Panc1 (cell line): ENCODE measurements at regions not wholly inside any gene's neighbourhood (a gene's known extent, or its start where the extent isn't known, plus 50 kb on each side); places are given as distances from the start of the nearest gene placed in this dataset.

Experiments used
- ATAC-seq: fragments of 200-7000 bp; cut with Tn5 transposase; 2 replicates; pipeline ENCODE4 v1.9.1; 2020; ENCODE audit warnings: mild to moderate bottlenecking, moderate library complexity
- BruUV-seq: library from RNA; stranded (reverse); fragments of 400-500 nt; replicated peaks from 2 replicates; lab custom pipeline; 2021; lab: Mats Ljungman, UMichigan
- CTCF ChIA-PET: fragments of 300-600 bp; sonication (Branson Sonifier 250); formaldehyde crosslinking; loops from one replicate; lab custom pipeline; 2022; ENCODE audit warnings: antibody characterized with exemption; lab: Charles Lee
- POLR2A ChIA-PET: fragments of 300-600 bp; sonication (Branson Sonifier 250); formaldehyde crosslinking; loops from one replicate; lab custom pipeline; 2022; ENCODE audit warnings: antibody characterized with exemption; lab: Charles Lee
- DNase-seq: peaks from one replicate; pipeline ENCODE4 v3.0.0-alpha.2; 2010; ENCODE audit warnings: low read depth, low spot score
- H3K27ac ChIP-seq: 2 replicates; pipeline ENCODE4 v1.5.1; 2011; ENCODE audit warnings: mild to moderate bottlenecking, low read length, inconsistent platforms
- H3K27me3 ChIP-seq: fragments of 200-500 bp; sonication (Bioruptor generic); 2 replicates; pipeline ENCODE4 v1.6.0; 2014; ENCODE audit warnings: low read length, inconsistent platforms; ENCODE audit not compliant: control insufficient read depth, insufficient read depth
- H3K36me3 ChIP-seq: fragments of 200-500 bp; sonication (Bioruptor generic); 2 replicates; pipeline ENCODE4 v1.5.1; 2014; ENCODE audit warnings: inconsistent platforms, mild to moderate bottlenecking, low read length, moderate library complexity; ENCODE audit not compliant: control insufficient read depth, insufficient read depth
- H3K4me1 ChIP-seq: 2 replicates; pipeline ENCODE4 v1.5.1; 2011; ENCODE audit warnings: inconsistent platforms, mild to moderate bottlenecking, low read length, moderate library complexity; ENCODE audit not compliant: control insufficient read depth, insufficient read depth
- H3K4me3 ChIP-seq, 2 experiments: 2 replicates each; pipeline ENCODE4 v1.5.1; 2011 to 2012; ENCODE audit warnings: low read depth in 2 of 2, low read length in 2 of 2, mild to moderate bottlenecking in 2 of 2, inconsistent platforms in 1 of 2, moderate library complexity in 1 of 2
- H3K9me3 ChIP-seq: fragments of 200-500 bp; sonication (Bioruptor generic); 2 replicates; pipeline ENCODE4 v1.5.1; 2014; ENCODE audit warnings: low read depth, mild to moderate bottlenecking, inconsistent platforms, low read length, moderate library complexity; ENCODE audit not compliant: control insufficient read depth, insufficient read depth
- CTCF ChIP-seq: fragments of 450-650 bp; IDR thresholded peaks from 2 replicates; pipeline ENCODE4 v1.5.1; 2017; ENCODE audit warnings: mild to moderate bottlenecking
- POLR2AphosphoS5 ChIP-seq: IDR thresholded peaks from 2 replicates; pipeline ENCODE4 v1.6.1; 2012; ENCODE audit warnings: mild to moderate bottlenecking, low read depth, low read length, moderate library complexity
- REST ChIP-seq, 2 experiments: IDR thresholded peaks; 2 replicates each; pipeline ENCODE4 v1.6.1; 2011 to 2012; ENCODE audit warnings: low read depth in 2 of 2, control low read depth in 1 of 2, low read length in 1 of 2, mild to moderate bottlenecking in 1 of 2, moderate library complexity in 1 of 2; ENCODE audit not compliant: insufficient read depth in 1 of 2
- SIN3A ChIP-seq: IDR thresholded peaks from 2 replicates; pipeline ENCODE4 v1.6.1; 2012; ENCODE audit warnings: low read depth, mild to moderate bottlenecking, low read length, moderate library complexity, borderline replicate concordance; ENCODE audit not compliant: insufficient read depth
- TCF7L2 ChIP-seq: IDR thresholded peaks from 2 replicates; pipeline ENCODE4 v1.6.1; 2011; ENCODE audit warnings: mild to moderate bottlenecking, low read depth, low read length, inconsistent platforms
- in situ Hi-C: cut with HindIII; loops from 2 replicates; pipeline ENCODE4 v1.10.0; 2016; ENCODE audit warnings: low sequenced_read_pairs, low pct_unique_long_range_greater_than_20kb
- intact Hi-C: fragments of 100-400 bp; cut with micrococcal nuclease; formaldehyde crosslinking; loops from one replicate; pipeline ENCODE4 v1.10.0; 2022; ENCODE audit not compliant: unreplicated experiment

GRCh38 chr3:83706669-83707068, 1252.1 kb upstream of the CADM2 start:
- ATAC-seq, result no peak
- Histone ChIP-seq H3K4me3 (no peak overlapping the region), H3K27me3 (no peaks in the 10 kb centered on the region), H3K9me3 (no peaks in the 10 kb centered on the region), H3K36me3 (no peaks in the 10 kb centered on the region), H3K27ac (no peak overlapping the region), H3K4me1 (no peaks in the 10 kb centered on the region)
- in situ Hi-C loops, result no loop called here
- CTCF ChIA-PET, result no interaction called here
- DNase-seq, result no peak
- no peak for TF ChIP-seq CTCF
- no peak for TF ChIP-seq REST (IDR thresholded peaks at IDR 0.05; ENCODE audit: insufficient read depth in 1 of 2, low read depth in 2 of 2, low read length in 1 of 2)
- TF ChIP-seq TCF7L2, result no peak
- TF ChIP-seq POLR2AphosphoS5, result no peak
- TF ChIP-seq SIN3A, result no peak
- intact Hi-C loops, result no loop called here
- no TSS peak for BruUV-seq
- POLR2A ChIA-PET, result no interaction called here

- Histone ChIP-seq H3K36me3 (no peaks in the 10 kb centered on the region), H3K9me3 (no peaks in the 10 kb centered on the region), H3K27me3 (no peaks in the 10 kb centered on the region), H3K4me3 (no peak overlapping the region), H3K4me1 (no peaks in the 10 kb centered on the region), H3K27ac (no peak overlapping the region)
- no TSS peak for BruUV-seq
- CTCF ChIA-PET, result no interaction called here
- POLR2A ChIA-PET, result no interaction called here
- no peak for DNase-seq
- no peak for ATAC-seq
- TF ChIP-seq SIN3A (no peak), POLR2AphosphoS5 (no peak)
- intact Hi-C loops, result no loop called here
- in situ Hi-C loops, result no loop called here
These were observed 1243.5 kb upstream of the CADM2 start for GRCh38 chr3:83715307-83715706.

GRCh38 chr3:83729576-83729975, 1229.2 kb upstream of the CADM2 start:
- POLR2A ChIA-PET, result no interaction called here
- TF ChIP-seq POLR2AphosphoS5 (no peak), TCF7L2 (no peak), SIN3A (no peak), REST (IDR thresholded peaks at IDR 0.05; ENCODE audit: insufficient read depth in 1 of 2, low read depth in 2 of 2, low read length in 1 of 2) (no peak), CTCF (no peak)
- in situ Hi-C loops, result no loop called here
- peaks cover 6% of the 10 kb centered on the region; the same call in 1 of the 2 replicates for H3K9me3 ChIP-seq
- no peaks in the 10 kb centered on the region for H3K36me3 ChIP-seq
- H3K4me3 ChIP-seq, result no peak overlapping the region
- no peak for DNase-seq
- no peaks in the 10 kb centered on the region for H3K27me3 ChIP-seq
- no TSS peak for BruUV-seq
- CTCF ChIA-PET, result no interaction called here
- H3K27ac ChIP-seq, result no peak overlapping the region
- H3K4me1 ChIP-seq, result no peaks in the 10 kb centered on the region
- no peak for ATAC-seq
- intact Hi-C loops, result no loop called here
